Adrenal gland (tissue), 5 donors: ENCODE measurements at regions not wholly inside any gene's neighbourhood (a gene's known extent, or its start where the extent isn't known, plus 50 kb on each side); places are given as distances from the start of the nearest gene placed in this dataset.

Experiments
- CTCF ChIP-seq, 6 experiments: fragments of 450-650 bp in 4 of 6; fragments of 200-600 bp in 2 of 6; sonication (generic) in 1 of 6; IDR thresholded peaks; 1 replicate in 5 of 6; 2 replicates in 1 of 6; pipeline versions ENCODE4 v1.5.1 to v1.8.0; 2016 to 2021; ENCODE audit warnings: antibody characterized with exemption in 6 of 6, mild to moderate bottlenecking in 2 of 6, moderate library complexity in 1 of 6
- POLR2A ChIP-seq, 2 donors: fragments of 450-650 bp; IDR thresholded peaks; one replicate each; pipeline ENCODE4 v1.6.1; 2017; ENCODE audit warnings: antibody characterized with exemption in 2 of 2, mild to moderate bottlenecking in 2 of 2, moderate library complexity in 1 of 2
- donor health status: DM: no; HTN: no; CAD: no.

DNA sequence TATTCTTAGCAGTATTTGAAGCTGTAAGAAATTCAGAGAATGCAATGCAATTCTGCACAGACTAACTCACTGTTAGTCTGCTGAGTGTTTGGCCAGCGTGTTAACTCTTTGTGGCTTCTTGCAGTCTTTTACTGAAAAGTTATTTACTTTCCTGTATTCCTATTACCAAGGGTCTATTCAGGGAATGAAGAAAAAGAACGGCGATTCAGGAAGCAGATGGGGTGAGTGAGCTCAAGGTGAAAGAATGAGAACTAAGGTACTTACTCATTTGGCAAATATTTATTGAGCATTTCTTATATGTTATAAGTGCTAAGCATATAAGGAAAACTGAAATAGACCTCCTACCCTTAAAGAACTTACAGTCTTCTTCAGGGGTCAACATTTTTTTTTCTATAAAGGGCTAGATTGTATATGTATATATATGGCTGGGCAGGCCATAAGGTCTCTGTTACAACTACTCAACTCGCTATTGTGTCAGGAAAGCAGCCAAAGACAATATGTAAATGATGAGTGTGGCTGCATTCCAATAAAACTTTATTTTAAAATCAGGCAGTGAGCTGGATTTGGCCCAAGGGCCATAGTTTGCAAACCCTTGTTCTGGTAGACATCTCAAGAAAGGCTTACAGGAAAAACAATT lies 271.9 kb upstream of the GADL1 start:
- no peak for TF ChIP-seq CTCF (IDR thresholded peaks at IDR 0.05)
- no peak for TF ChIP-seq POLR2A (IDR thresholded peaks at IDR 0.05)
